Endothelial cell (in vitro differentiated cells): ENCODE measurements at regions not wholly inside any gene's neighbourhood (a gene's known extent, or its start where the extent isn't known, plus 50 kb on each side); places are given as distances from the start of the nearest gene placed in this dataset.

ENCODE experiments used
- DNase-seq: peaks from one replicate; pipeline ENCODE4 v3.0.0; 2021; ENCODE audit warnings: low spot score
- H3K27ac Mint-ChIP-seq: one replicate; pipeline ENCODE4 v1.8.0; 2021; ENCODE audit warnings: mixed read lengths, inconsistent platforms; ENCODE audit not compliant: unreplicated experiment
- H3K27me3 Mint-ChIP-seq: one replicate; pipeline ENCODE4 v1.8.0; 2021; ENCODE audit warnings: mild to moderate bottlenecking, moderate library complexity, mixed read lengths, inconsistent platforms; ENCODE audit not compliant: unreplicated experiment
- H3K36me3 Mint-ChIP-seq: one replicate; pipeline ENCODE4 v1.8.0; 2021; ENCODE audit warnings: mild to moderate bottlenecking, low read depth, mixed read lengths, inconsistent platforms; ENCODE audit not compliant: unreplicated experiment
- H3K4me1 Mint-ChIP-seq: one replicate; pipeline ENCODE4 v1.8.0; 2021; ENCODE audit warnings: mild to moderate bottlenecking, mixed read lengths, inconsistent platforms; ENCODE audit not compliant: unreplicated experiment
- H3K4me3 Mint-ChIP-seq: one replicate; pipeline ENCODE4 v1.8.0; 2021; ENCODE audit warnings: mild to moderate bottlenecking, mixed read lengths, inconsistent platforms; ENCODE audit not compliant: unreplicated experiment
- H3K9me3 Mint-ChIP-seq: one replicate; pipeline ENCODE4 v1.8.0; 2021; ENCODE audit warnings: mixed read lengths, inconsistent platforms; ENCODE audit not compliant: unreplicated experiment
- CTCF ChIP-seq: fragments of 200-600 bp; sonication (generic); IDR thresholded peaks from one replicate; pipeline ENCODE4 v1.5.0; 2021; ENCODE audit warnings: antibody characterized with exemption; ENCODE audit not compliant: unreplicated experiment

- no peak overlapping the region for H3K4me3 Mint-ChIP-seq
- no peak for DNase-seq
- H3K4me1 Mint-ChIP-seq, result peaks cover 16% of the 10 kb centered on the region
- H3K27ac Mint-ChIP-seq, result no peak overlapping the region
- H3K27me3 Mint-ChIP-seq, result no peaks in the 10 kb centered on the region
- no peak for TF ChIP-seq CTCF
- no peaks in the 10 kb centered on the region for H3K36me3 Mint-ChIP-seq
- peaks cover 4% of the 10 kb centered on the region for H3K9me3 Mint-ChIP-seq
Observed at GRCh38 chr2:62362561-62362960, 143.4 kb downstream of the TMEM17 start.

GRCh38 chr2:62361964-62362363 is 144.0 kb downstream of the TMEM17 start:
- H3K36me3 Mint-ChIP-seq, result no peaks in the 10 kb centered on the region
- no peak overlapping the region for H3K4me3 Mint-ChIP-seq
- no peaks in the 10 kb centered on the region for H3K27me3 Mint-ChIP-seq
- no peak for TF ChIP-seq CTCF
- peaks cover 4% of the 10 kb centered on the region for H3K9me3 Mint-ChIP-seq
- peaks cover 16% of the 10 kb centered on the region for H3K4me1 Mint-ChIP-seq
- no peak for DNase-seq
- no peak overlapping the region for H3K27ac Mint-ChIP-seq

- Mint-ChIP-seq H3K4me1 (no peaks in the 10 kb centered on the region), H3K27ac (no peak overlapping the region), H3K27me3 (peaks cover 4% of the 10 kb centered on the region), H3K9me3 (peaks cover 7% of the 10 kb centered on the region), H3K4me3 (no peak overlapping the region), H3K36me3 (peaks cover 13% of the 10 kb centered on the region)
- DNase-seq, result no peak
- no peak for TF ChIP-seq CTCF
Observed at GRCh38 chr2:62354771-62355561, 151.0 kb downstream of the TMEM17 start.

GRCh38 chr2:62352031-62352430 is 154.0 kb downstream of the TMEM17 start:
- H3K4me3 Mint-ChIP-seq, result no peak overlapping the region
- no peaks in the 10 kb centered on the region for H3K4me1 Mint-ChIP-seq
- no peak for TF ChIP-seq CTCF
- no peak overlapping the region for H3K27ac Mint-ChIP-seq
- H3K9me3 Mint-ChIP-seq, result peaks cover 3% of the 10 kb centered on the region
- no peak for DNase-seq
- H3K27me3 Mint-ChIP-seq, result peaks cover 7% of the 10 kb centered on the region
- peaks cover 13% of the 10 kb centered on the region for H3K36me3 Mint-ChIP-seq

- Mint-ChIP-seq H3K9me3 (peaks cover 3% of the 10 kb centered on the region), H3K36me3 (peaks cover 13% of the 10 kb centered on the region), H3K27me3 (peaks cover 7% of the 10 kb centered on the region), H3K27ac (no peak overlapping the region), H3K4me1 (no peaks in the 10 kb centered on the region), H3K4me3 (no peak overlapping the region)
- no peak for TF ChIP-seq CTCF
- DNase-seq, result no peak
Observed at GRCh38 chr2:62349788-62350187, 153.9 kb downstream of the B3GNT2 start.
